Heart left ventricle (tissue), 13 donors: ENCODE measurements at regions not wholly inside any gene's neighbourhood (a gene's known extent, or its start where the extent isn't known, plus 50 kb on each side); places are given as distances from the start of the nearest gene placed in this dataset.

ENCODE experiments used
- POLR2A ChIP-seq, 2 donors: fragments of 450-650 bp; IDR thresholded peaks; one replicate each; pipeline ENCODE4 v1.6.1; 2017; ENCODE audit warnings: antibody characterized with exemption in 2 of 2, mild to moderate bottlenecking in 2 of 2, moderate library complexity in 2 of 2
- TF ChIP-seq, protein P1 (sequence below), 12 donors: fragments of 200-600 bp; sonication (generic) in 4 of 12; IDR thresholded peaks; one replicate each; pipeline versions ENCODE4 v1.5.0 to v1.8.0; 2018 to 2022; ENCODE audit warnings: antibody characterized with exemption in 12 of 12, mild to moderate bottlenecking in 5 of 12
- donor health status: ischemic (EF 13 %, LVEDD 7.1; RV severe dilation, severe dysfunction).
- donor health status: DM: no; HTN: yes; CAD: no.
- donor health status: DM: no; HTN: no; CAD: no.
- donor health status: ischemic (EF 25% LVEDD 6.9; RV normal size, moderate dysfunction).
- donor health status: ischemic (EF 25% LVEDD 5.7; RV mildly dilated, moderate dysfunction).
- donor health status: ischemic (EF 35%, LVEDD 5.7; RV mildly dilated, moderate dysfunction).
- donor health status: nonischemic (EF 11% LVEDD 7.7; RV severe dilation, severe dysfunction).
- donor health status: DM: yes; HTN: yes; CAD: no.
- donor health status: PGD.
- donor health status: ischemic (EF 29% LVEDD 5.4; RV normal size, mild dysfunction).
- donor health status: nonischemic (EF 23%, LVEDD 6.1; RV moderate dilation, normal function).

DNA sequence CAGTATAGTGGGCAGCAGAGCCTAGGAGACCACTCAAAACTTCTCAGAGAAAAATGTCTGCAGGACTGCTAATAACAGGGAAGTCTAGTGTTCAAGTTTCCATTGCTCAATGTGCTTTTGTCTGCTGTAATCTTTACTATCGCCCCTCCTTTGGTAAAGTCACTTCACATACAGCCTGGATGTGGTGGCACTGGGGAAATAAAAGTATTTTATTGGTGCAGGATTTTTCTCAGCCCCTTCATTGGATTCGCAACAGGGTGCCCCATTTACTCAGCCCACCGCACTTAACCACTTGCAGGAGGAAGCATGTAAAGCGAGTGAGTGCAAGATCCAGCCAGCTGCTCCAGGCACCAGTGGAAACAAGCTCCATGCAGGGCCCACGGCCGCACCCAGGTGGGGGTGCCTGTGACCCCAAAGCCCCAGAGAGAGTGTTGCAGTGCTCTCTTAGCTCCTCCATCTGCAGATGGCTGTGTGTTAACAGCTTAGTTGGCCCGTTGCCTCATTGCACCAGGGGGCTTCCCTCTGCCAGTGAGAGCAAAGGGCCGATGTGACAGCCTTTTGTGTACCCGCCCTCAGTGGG is 163.5 kb upstream of the TMEM72 start:
- TF ChIP-seq, protein P1, sequence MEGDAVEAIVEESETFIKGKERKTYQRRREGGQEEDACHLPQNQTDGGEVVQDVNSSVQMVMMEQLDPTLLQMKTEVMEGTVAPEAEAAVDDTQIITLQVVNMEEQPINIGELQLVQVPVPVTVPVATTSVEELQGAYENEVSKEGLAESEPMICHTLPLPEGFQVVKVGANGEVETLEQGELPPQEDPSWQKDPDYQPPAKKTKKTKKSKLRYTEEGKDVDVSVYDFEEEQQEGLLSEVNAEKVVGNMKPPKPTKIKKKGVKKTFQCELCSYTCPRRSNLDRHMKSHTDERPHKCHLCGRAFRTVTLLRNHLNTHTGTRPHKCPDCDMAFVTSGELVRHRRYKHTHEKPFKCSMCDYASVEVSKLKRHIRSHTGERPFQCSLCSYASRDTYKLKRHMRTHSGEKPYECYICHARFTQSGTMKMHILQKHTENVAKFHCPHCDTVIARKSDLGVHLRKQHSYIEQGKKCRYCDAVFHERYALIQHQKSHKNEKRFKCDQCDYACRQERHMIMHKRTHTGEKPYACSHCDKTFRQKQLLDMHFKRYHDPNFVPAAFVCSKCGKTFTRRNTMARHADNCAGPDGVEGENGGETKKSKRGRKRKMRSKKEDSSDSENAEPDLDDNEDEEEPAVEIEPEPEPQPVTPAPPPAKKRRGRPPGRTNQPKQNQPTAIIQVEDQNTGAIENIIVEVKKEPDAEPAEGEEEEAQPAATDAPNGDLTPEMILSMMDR (IDR thresholded peaks at IDR 0.05) = no peak
- TF ChIP-seq POLR2A (IDR thresholded peaks at IDR 0.05) = no peak
